ENCODE measurements at regions not wholly inside any gene's neighbourhood (a gene's known extent, or its start where the extent isn't known, plus 50 kb on each side); places are given as distances from the start of the nearest gene placed in this dataset.

GRCh38 chr16:49932946-49933345 is 77.0 kb upstream of the ZNF423 start:
- H3K27ac ChIP-seq (ENCODE audit: insufficient read length, low read depth, low read length): no peak overlapping the region
- Mint-ChIP-seq H3K4me1 (peaks cover 7 to 10% of the 10 kb centered on the region in 2 experiments), H3K9me3 (peaks cover 3 to 4% of the 10 kb centered on the region in 2 experiments; a peak in 4 of 5 replicates), H3K27ac (no peak overlapping the region), H3K36me3 (ENCODE audit: insufficient read depth in 1 of 3, low read depth in 3 of 3) (peaks cover 0 to 4% (median under 1%) of the 10 kb centered on the region in 3 experiments; a peak in 3 of 7 replicates), H3K4me3 (no peak overlapping the region), H3K27me3 (ENCODE audit: low read depth) (peaks cover 19% of the 10 kb centered on the region)
- no CpG with 5 or more reads among the region's 4 CpGs for WGBS (ENCODE audit: extremely low coverage, insufficient read length, low lambda C conversion rate)
- no peaks in the 10 kb centered on the region for H3K79me1 ChIP-seq (ENCODE audit: insufficient read depth, low read depth, low read length, poor library complexity, severe bottlenecking)
- no peak overlapping the region for H3K18ac ChIP-seq (ENCODE audit: insufficient read length, low read depth, low read length)
- no peaks in the 10 kb centered on the region for H3K9me3 ChIP-seq (ENCODE audit: control insufficient read depth, low read depth, low read length)
- no peak overlapping the region for H2BK12ac ChIP-seq (ENCODE audit: insufficient read length, low read depth, low read length)
- H3K23me2 ChIP-seq (ENCODE audit: insufficient read length, low read depth, low read length, poor library complexity, severe bottlenecking): no peaks in the 10 kb centered on the region
- no peak overlapping the region for H2AFZ ChIP-seq (ENCODE audit: low read length)
- no peak overlapping the region for H3K4me2 ChIP-seq (ENCODE audit: insufficient read depth, insufficient read length, low read length)
- H2AK5ac ChIP-seq (ENCODE audit: insufficient read length, low read length): no peak overlapping the region
- H3K9ac ChIP-seq (ENCODE audit: extremely low read depth, insufficient read length, low read length): no peak overlapping the region
- no peaks in the 10 kb centered on the region for H4K20me1 ChIP-seq (ENCODE audit: control insufficient read depth, insufficient read depth, insufficient read length)
- H4K5ac ChIP-seq (ENCODE audit: insufficient read length, low read depth, low read length): no peak overlapping the region
- no peak overlapping the region for H3K14ac ChIP-seq (ENCODE audit: insufficient read depth, low read length)
- H3T11ph ChIP-seq (ENCODE audit: low read length): no peak overlapping the region
- H3K56ac ChIP-seq (ENCODE audit: insufficient read length, low read depth, low read length): no peak overlapping the region
- H4K91ac ChIP-seq (ENCODE audit: insufficient read length, low read depth, low read length): no peak overlapping the region
- H3K4ac ChIP-seq (ENCODE audit: low read depth, low read length): no peak overlapping the region
- no peaks in the 10 kb centered on the region for H3K79me2 ChIP-seq (ENCODE audit: insufficient read depth, low read length)
- H2BK120ac ChIP-seq (ENCODE audit: low read depth, low read length, poor library complexity, severe bottlenecking): no peak overlapping the region
- H3K27me3 ChIP-seq (ENCODE audit: insufficient read depth, low read length): no peaks in the 10 kb centered on the region; the same call in 1 of the 2 replicates
- H2BK20ac ChIP-seq (ENCODE audit: low read depth, low read length, poor library complexity, severe bottlenecking): no peak overlapping the region
- DNase-seq: no peak
- no peak overlapping the region for H3K23ac ChIP-seq (ENCODE audit: insufficient read length, low read depth, low read length)
- no peaks in the 10 kb centered on the region for H3K4me1 ChIP-seq (ENCODE audit: insufficient read depth, low read length)
- TF ChIP-seq CTCF (conservative IDR thresholded peaks at IDR 0.05): no peak
- no peak overlapping the region for H2BK15ac ChIP-seq (ENCODE audit: low read depth, low read length)
- H4K8ac ChIP-seq (replicated peaks; ENCODE audit: insufficient read length, low read depth, low read length): no peak overlapping the region
- no peak overlapping the region for H2BK5ac ChIP-seq (ENCODE audit: insufficient read length, low read length)

Measured in H9 (cell line).